OCI-LY3 (cell line): ENCODE measurements at regions not wholly inside any gene's neighbourhood (a gene's known extent, or its start where the extent isn't known, plus 50 kb on each side); places are given as distances from the start of the nearest gene placed in this dataset.
A peak's percentile ranks its signal among the peaks of the same experiment; 100 is the strongest.

Source experiments
- H2AFZ ChIP-seq: fragments of 200-600, 300-600 bp; shearing (Covaris generic); 2 replicates; pipeline ENCODE4 v1.6.0; 2014; ENCODE audit warnings: antibody characterized with exemption, low read depth, low read length
- H3K27ac ChIP-seq: fragments of 200-600, 300-600 bp; sonication (generic); 2 replicates; pipeline ENCODE4 v1.5.1; 2014; ENCODE audit warnings: mild to moderate bottlenecking, low read length, moderate library complexity, mixed read lengths
- H3K27me3 ChIP-seq: fragments of 200-600, 300-600 bp; sonication (generic); 2 replicates; pipeline ENCODE4 v1.6.1; 2014; ENCODE audit warnings: low read depth, low read length, mixed read lengths
- H3K36me3 ChIP-seq: fragments of 200-600, 300-600 bp; sonication (generic); replicated peaks from 2 replicates; pipeline ENCODE3; 2014; ENCODE audit warnings: low read depth, low read length, mixed read lengths
- H3K4me1 ChIP-seq: fragments of 300-600, 200-600 bp; sonication (generic); 2 replicates; pipeline ENCODE4 v1.6.1; 2014; ENCODE audit warnings: low read length, mixed read lengths
- H3K4me2 ChIP-seq: fragments of 200-600, 300-600 bp; sonication (generic); 2 replicates; pipeline ENCODE4 v1.6.1; 2014; ENCODE audit warnings: low read length, mixed read lengths
- H3K4me3 ChIP-seq: fragments of 300-600, 200-600 bp; sonication (generic); 2 replicates; pipeline ENCODE4 v1.5.1; 2014; ENCODE audit warnings: antibody characterized with exemption, mild to moderate bottlenecking, low read length, moderate library complexity
- H3K79me2 ChIP-seq: fragments of 300-600, 200-600 bp; shearing (Covaris generic); 2 replicates; pipeline ENCODE4 v1.6.1; 2014; ENCODE audit warnings: mild to moderate bottlenecking, low read length, mixed read lengths
- H3K9ac ChIP-seq: fragments of 300-600, 200-600 bp; shearing (Covaris generic); 2 replicates; pipeline ENCODE4 v1.6.0; 2014; ENCODE audit warnings: mild to moderate bottlenecking, low read length, moderate library complexity
- H3K9me3 ChIP-seq: fragments of 200-600, 300-600 bp; shearing (Covaris generic); 2 replicates; pipeline ENCODE4 v1.6.1; 2014; ENCODE audit warnings: low read length, mixed read lengths; ENCODE audit not compliant: insufficient read depth
- H4K20me1 ChIP-seq: fragments of 200-600, 300-600 bp; sonication (generic); 2 replicates; pipeline ENCODE4 v1.6.1; 2016; ENCODE audit warnings: low read length, mixed read lengths; ENCODE audit not compliant: insufficient read depth
- CTCF ChIP-seq: fragments of 200-600, 300-600 bp; sonication (generic); IDR thresholded peaks from 2 replicates; pipeline ENCODE4 v1.5.1; 2014; ENCODE audit warnings: antibody characterized with exemption, low read length, low read depth
- EZH2phosphoT487 ChIP-seq: fragments of 200-600 bp; shearing (Covaris generic); IDR thresholded peaks from 2 replicates; pipeline ENCODE4 v1.6.1; 2018; ENCODE audit warnings: antibody characterized with exemption, mixed run types, low read depth

- Histone ChIP-seq H3K79me2 (no peaks in the 10 kb centered on the region), H3K27ac (no peak overlapping the region), H3K36me3 (no peaks in the 10 kb centered on the region), H3K9ac (no peak overlapping the region), H3K4me3 (no peak overlapping the region), H3K27me3 (no peaks in the 10 kb centered on the region), H3K4me1 (no peaks in the 10 kb centered on the region), H2AFZ (no peak overlapping the region), H3K9me3 (no peaks in the 10 kb centered on the region), H4K20me1 (no peaks in the 10 kb centered on the region), H3K4me2 (no peak overlapping the region)
- TF ChIP-seq CTCF (no peak), EZH2phosphoT487 (no peak)
These were observed 403.0 kb upstream of the RBMS3 start for GRCh38 chr3:28877912-28878311.

- H3K9me3 ChIP-seq: no peaks in the 10 kb centered on the region
- H3K36me3 ChIP-seq: no peaks in the 10 kb centered on the region
These were observed 390.5 kb upstream of the RBMS3 start for GRCh38 chr3:28890373-28890772.

GRCh38 chr3:28891485-28891884 lies 389.4 kb upstream of the RBMS3 start:
- no peak for TF ChIP-seq EZH2phosphoT487
- TF ChIP-seq CTCF: no peak
- Histone ChIP-seq H3K27me3 (peaks cover 6% of the 10 kb centered on the region), H3K4me2 (no peak overlapping the region), H4K20me1 (no peaks in the 10 kb centered on the region), H3K27ac (no peak overlapping the region), H3K36me3 (no peaks in the 10 kb centered on the region), H3K4me1 (peaks cover 13% of the 10 kb centered on the region), H3K4me3 (no peak overlapping the region), H3K9ac (no peak overlapping the region), H3K9me3 (no peaks in the 10 kb centered on the region), H2AFZ (no peak overlapping the region), H3K79me2 (no peaks in the 10 kb centered on the region)

More at GRCh38 chr3:28890373-28890772, 390.5 kb upstream of the RBMS3 start:
- Histone ChIP-seq H3K9ac (no peak overlapping the region), H3K4me2 (peak overlapping the region; percentile 33; the same call in 1 of the 2 replicates), H3K79me2 (no peaks in the 10 kb centered on the region), H3K4me1 (peaks cover 13% of the 10 kb centered on the region), H3K27me3 (peaks cover 6% of the 10 kb centered on the region), H2AFZ (no peak overlapping the region), H3K27ac (no peak overlapping the region), H3K4me3 (no peak overlapping the region), H4K20me1 (no peaks in the 10 kb centered on the region)
- TF ChIP-seq CTCF: no peak
- no peak for TF ChIP-seq EZH2phosphoT487

GRCh38 chr3:28900301-28900700 lies 380.6 kb upstream of the RBMS3 start:
- Histone ChIP-seq H2AFZ (no peak overlapping the region), H3K4me3 (no peak overlapping the region), H3K79me2 (no peaks in the 10 kb centered on the region), H3K36me3 (no peaks in the 10 kb centered on the region), H3K4me2 (no peak overlapping the region), H3K27me3 (no peaks in the 10 kb centered on the region), H3K4me1 (no peaks in the 10 kb centered on the region), H3K9me3 (no peaks in the 10 kb centered on the region), H3K27ac (no peak overlapping the region), H3K9ac (no peak overlapping the region), H4K20me1 (no peaks in the 10 kb centered on the region)
- TF ChIP-seq CTCF (no peak), EZH2phosphoT487 (no peak)
